ENCODE measurements at regions not wholly inside any gene's neighbourhood (a gene's known extent, or its start where the extent isn't known, plus 50 kb on each side); places are given as distances from the start of the nearest gene placed in this dataset.

DNA sequence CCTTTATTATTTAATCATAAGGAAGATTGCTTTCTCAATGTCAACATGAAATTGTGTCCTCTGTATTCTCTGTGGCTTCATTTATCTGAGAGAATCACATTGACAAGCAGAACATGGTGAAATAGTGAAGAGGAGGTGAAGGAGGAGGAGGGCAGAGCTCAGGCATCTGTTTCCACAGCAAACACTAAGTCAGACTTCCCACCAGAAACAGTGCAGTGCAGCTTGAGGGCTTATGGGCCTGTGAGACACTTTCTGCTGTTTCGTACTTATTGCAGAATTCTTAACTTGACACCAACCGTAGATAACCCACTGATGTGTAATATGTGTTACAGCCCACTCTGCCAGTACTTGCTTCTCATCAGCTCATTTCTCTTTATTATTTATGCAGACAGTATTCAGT is 386.3 kb downstream of the DIRAS2 start:
- H3K4me1 Mint-ChIP-seq = peaks cover 7% of the 10 kb centered on the region
- Histone ChIP-seq H3F3A (replicated peaks; ENCODE audit: low read depth) (no peaks in the 10 kb centered on the region), H3K27me3 (ENCODE audit: insufficient read depth) (no peaks in the 10 kb centered on the region), H3K79me2 (replicated peaks; ENCODE audit: insufficient read depth) (no peaks in the 10 kb centered on the region), H3K36me3 (ENCODE audit: insufficient read depth) (no peaks in the 10 kb centered on the region), H4K20me1 (replicated peaks; ENCODE audit: insufficient read depth) (no peaks in the 10 kb centered on the region), H2AFZ (no peak overlapping the region), H3K4me3 (no peak overlapping the region), H3K9me2 (ENCODE audit: insufficient read depth) (peaks cover 6% of the 10 kb centered on the region; the same call in 1 of the 2 replicates), H3K4me1 (ENCODE audit: insufficient read depth) (no peaks in the 10 kb centered on the region), H3K27ac (ENCODE audit: low read depth) (no peak overlapping the region), H3K4me2 (no peak overlapping the region)
- H3K4me3 Mint-ChIP-seq = no peak overlapping the region
- H3K36me3 Mint-ChIP-seq (ENCODE audit: low read depth) = peaks cover 3% of the 10 kb centered on the region; the same call in 1 of the 3 replicates
- peaks cover 2% of the 10 kb centered on the region for H3K27me3 Mint-ChIP-seq (ENCODE audit: insufficient read depth, low read depth, poor library complexity)
- H3K27ac Mint-ChIP-seq = no peak overlapping the region
- DNase-seq (ENCODE audit: low spot score) = no peak
- ATAC-seq = no peak
- H3K9me3 Mint-ChIP-seq = peaks cover 9% of the 10 kb centered on the region; the same call in 2 of the 3 replicates
- TF ChIP-seq, protein P1, sequence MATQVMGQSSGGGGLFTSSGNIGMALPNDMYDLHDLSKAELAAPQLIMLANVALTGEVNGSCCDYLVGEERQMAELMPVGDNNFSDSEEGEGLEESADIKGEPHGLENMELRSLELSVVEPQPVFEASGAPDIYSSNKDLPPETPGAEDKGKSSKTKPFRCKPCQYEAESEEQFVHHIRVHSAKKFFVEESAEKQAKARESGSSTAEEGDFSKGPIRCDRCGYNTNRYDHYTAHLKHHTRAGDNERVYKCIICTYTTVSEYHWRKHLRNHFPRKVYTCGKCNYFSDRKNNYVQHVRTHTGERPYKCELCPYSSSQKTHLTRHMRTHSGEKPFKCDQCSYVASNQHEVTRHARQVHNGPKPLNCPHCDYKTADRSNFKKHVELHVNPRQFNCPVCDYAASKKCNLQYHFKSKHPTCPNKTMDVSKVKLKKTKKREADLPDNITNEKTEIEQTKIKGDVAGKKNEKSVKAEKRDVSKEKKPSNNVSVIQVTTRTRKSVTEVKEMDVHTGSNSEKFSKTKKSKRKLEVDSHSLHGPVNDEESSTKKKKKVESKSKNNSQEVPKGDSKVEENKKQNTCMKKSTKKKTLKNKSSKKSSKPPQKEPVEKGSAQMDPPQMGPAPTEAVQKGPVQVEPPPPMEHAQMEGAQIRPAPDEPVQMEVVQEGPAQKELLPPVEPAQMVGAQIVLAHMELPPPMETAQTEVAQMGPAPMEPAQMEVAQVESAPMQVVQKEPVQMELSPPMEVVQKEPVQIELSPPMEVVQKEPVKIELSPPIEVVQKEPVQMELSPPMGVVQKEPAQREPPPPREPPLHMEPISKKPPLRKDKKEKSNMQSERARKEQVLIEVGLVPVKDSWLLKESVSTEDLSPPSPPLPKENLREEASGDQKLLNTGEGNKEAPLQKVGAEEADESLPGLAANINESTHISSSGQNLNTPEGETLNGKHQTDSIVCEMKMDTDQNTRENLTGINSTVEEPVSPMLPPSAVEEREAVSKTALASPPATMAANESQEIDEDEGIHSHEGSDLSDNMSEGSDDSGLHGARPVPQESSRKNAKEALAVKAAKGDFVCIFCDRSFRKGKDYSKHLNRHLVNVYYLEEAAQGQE (IDR thresholded peaks at IDR 0.05; ENCODE audit: unreplicated experiment) = no peak
- TF ChIP-seq, protein P2, sequence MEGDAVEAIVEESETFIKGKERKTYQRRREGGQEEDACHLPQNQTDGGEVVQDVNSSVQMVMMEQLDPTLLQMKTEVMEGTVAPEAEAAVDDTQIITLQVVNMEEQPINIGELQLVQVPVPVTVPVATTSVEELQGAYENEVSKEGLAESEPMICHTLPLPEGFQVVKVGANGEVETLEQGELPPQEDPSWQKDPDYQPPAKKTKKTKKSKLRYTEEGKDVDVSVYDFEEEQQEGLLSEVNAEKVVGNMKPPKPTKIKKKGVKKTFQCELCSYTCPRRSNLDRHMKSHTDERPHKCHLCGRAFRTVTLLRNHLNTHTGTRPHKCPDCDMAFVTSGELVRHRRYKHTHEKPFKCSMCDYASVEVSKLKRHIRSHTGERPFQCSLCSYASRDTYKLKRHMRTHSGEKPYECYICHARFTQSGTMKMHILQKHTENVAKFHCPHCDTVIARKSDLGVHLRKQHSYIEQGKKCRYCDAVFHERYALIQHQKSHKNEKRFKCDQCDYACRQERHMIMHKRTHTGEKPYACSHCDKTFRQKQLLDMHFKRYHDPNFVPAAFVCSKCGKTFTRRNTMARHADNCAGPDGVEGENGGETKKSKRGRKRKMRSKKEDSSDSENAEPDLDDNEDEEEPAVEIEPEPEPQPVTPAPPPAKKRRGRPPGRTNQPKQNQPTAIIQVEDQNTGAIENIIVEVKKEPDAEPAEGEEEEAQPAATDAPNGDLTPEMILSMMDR (conservative IDR thresholded peaks at IDR 0.05; ENCODE audit: low read depth in 2 of 2) = no peak
- no peak for TF ChIP-seq CREB1 (CRISPR knock-in tag; IDR thresholded peaks at IDR 0.05; ENCODE audit: low read depth)
- TF ChIP-seq NANOG (IDR thresholded peaks at IDR 0.05; ENCODE audit: borderline replicate concordance) = no peak
- TF ChIP-seq STAT1 (IDR thresholded peaks at IDR 0.05; ENCODE audit: unreplicated experiment) = no peak
- no peak for TF ChIP-seq POLR2AphosphoS5 (IDR thresholded peaks at IDR 0.05; ENCODE audit: low read depth)
- no peak for TF ChIP-seq EZH2phosphoT487 (IDR thresholded peaks at IDR 0.05; ENCODE audit: unreplicated experiment)
- no peak for TF ChIP-seq EZH2 (IDR thresholded peaks at IDR 0.05; ENCODE audit: low read depth, unreplicated experiment)
- TF ChIP-seq JUNB (IDR thresholded peaks at IDR 0.05; ENCODE audit: unreplicated experiment) = no peak
- TF ChIP-seq, protein P3, sequence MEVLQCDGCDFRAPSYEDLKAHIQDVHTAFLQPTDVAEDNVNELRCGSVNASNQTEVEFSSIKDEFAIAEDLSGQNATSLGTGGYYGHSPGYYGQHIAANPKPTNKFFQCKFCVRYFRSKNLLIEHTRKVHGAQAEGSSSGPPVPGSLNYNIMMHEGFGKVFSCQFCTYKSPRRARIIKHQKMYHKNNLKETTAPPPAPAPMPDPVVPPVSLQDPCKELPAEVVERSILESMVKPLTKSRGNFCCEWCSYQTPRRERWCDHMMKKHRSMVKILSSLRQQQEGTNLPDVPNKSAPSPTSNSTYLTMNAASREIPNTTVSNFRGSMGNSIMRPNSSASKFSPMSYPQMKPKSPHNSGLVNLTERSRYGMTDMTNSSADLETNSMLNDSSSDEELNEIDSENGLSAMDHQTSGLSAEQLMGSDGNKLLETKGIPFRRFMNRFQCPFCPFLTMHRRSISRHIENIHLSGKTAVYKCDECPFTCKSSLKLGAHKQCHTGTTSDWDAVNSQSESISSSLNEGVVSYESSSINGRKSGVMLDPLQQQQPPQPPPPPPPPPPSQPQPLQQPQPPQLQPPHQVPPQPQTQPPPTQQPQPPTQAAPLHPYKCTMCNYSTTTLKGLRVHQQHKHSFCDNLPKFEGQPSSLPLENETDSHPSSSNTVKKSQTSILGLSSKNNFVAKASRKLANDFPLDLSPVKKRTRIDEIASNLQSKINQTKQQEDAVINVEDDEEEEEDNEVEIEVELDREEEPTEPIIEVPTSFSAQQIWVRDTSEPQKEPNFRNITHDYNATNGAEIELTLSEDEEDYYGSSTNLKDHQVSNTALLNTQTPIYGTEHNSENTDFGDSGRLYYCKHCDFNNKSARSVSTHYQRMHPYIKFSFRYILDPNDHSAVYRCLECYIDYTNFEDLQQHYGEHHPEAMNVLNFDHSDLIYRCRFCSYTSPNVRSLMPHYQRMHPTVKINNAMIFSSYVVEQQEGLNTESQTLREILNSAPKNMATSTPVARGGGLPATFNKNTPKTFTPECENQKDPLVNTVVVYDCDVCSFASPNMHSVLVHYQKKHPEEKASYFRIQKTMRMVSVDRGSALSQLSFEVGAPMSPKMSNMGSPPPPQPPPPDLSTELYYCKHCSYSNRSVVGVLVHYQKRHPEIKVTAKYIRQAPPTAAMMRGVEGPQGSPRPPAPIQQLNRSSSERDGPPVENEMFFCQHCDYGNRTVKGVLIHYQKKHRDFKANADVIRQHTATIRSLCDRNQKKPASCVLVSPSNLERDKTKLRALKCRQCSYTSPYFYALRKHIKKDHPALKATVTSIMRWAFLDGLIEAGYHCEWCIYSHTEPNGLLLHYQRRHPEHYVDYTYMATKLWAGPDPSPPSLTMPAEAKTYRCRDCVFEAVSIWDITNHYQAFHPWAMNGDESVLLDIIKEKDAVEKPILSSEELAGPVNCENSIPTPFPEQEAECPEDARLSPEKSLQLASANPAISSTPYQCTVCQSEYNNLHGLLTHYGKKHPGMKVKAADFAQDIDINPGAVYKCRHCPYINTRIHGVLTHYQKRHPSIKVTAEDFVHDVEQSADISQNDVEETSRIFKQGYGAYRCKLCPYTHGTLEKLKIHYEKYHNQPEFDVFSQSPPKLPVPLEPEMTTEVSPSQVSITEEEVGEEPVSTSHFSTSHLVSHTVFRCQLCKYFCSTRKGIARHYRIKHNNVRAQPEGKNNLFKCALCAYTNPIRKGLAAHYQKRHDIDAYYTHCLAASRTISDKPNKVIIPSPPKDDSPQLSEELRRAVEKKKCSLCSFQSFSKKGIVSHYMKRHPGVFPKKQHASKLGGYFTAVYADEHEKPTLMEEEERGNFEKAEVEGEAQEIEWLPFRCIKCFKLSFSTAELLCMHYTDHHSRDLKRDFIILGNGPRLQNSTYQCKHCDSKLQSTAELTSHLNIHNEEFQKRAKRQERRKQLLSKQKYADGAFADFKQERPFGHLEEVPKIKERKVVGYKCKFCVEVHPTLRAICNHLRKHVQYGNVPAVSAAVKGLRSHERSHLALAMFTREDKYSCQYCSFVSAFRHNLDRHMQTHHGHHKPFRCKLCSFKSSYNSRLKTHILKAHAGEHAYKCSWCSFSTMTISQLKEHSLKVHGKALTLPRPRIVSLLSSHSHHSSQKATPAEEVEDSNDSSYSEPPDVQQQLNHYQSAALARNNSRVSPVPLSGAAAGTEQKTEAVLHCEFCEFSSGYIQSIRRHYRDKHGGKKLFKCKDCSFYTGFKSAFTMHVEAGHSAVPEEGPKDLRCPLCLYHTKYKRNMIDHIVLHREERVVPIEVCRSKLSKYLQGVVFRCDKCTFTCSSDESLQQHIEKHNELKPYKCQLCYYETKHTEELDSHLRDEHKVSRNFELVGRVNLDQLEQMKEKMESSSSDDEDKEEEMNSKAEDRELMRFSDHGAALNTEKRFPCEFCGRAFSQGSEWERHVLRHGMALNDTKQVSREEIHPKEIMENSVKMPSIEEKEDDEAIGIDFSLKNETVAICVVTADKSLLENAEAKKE (CRISPR knock-in tag; IDR thresholded peaks at IDR 0.05) = no peak
- TF ChIP-seq ZNF331 (CRISPR knock-in tag; IDR thresholded peaks at IDR 0.05; ENCODE audit: low read depth) = no peak
- TF ChIP-seq, protein P4, sequence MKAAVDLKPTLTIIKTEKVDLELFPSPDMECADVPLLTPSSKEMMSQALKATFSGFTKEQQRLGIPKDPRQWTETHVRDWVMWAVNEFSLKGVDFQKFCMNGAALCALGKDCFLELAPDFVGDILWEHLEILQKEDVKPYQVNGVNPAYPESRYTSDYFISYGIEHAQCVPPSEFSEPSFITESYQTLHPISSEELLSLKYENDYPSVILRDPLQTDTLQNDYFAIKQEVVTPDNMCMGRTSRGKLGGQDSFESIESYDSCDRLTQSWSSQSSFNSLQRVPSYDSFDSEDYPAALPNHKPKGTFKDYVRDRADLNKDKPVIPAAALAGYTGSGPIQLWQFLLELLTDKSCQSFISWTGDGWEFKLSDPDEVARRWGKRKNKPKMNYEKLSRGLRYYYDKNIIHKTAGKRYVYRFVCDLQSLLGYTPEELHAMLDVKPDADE (IDR thresholded peaks at IDR 0.05) = no peak
- TF ChIP-seq ZNF114 (CRISPR knock-in tag; IDR thresholded peaks at IDR 0.05) = no peak

Data from GM23338 (cell line).